HCT116 (cell line): ENCODE measurements at regions not wholly inside any gene's neighbourhood (a gene's known extent, or its start where the extent isn't known, plus 50 kb on each side); places are given as distances from the start of the nearest gene placed in this dataset.

ENCODE experiments used
- ATAC-seq: fragments of 200-7000 bp; cut with Tn5 transposase; 2 replicates; pipeline ENCODE4 v1.9.1; 2020; ENCODE audit warnings: mild to moderate bottlenecking, moderate library complexity
- BruUV-seq: library from RNA; stranded (reverse); fragments of 400-500 nt; replicated peaks from 2 replicates; lab custom pipeline; 2021; lab: Mats Ljungman, UMichigan
- CTCF ChIA-PET: fragments of 300-600 bp; sonication (Branson Sonifier 250); formaldehyde crosslinking; loops from one replicate; lab custom pipeline; 2021; ENCODE audit warnings: antibody characterized with exemption; lab: Charles Lee
- POLR2A ChIA-PET: fragments of 300-600, 350-600 bp; sonication (Branson Sonifier 250); formaldehyde crosslinking; loops from one replicate; lab custom pipeline; 2021; ENCODE audit warnings: antibody characterized with exemption; lab: Charles Lee
- RAD21 ChIA-PET, 2 experiments: fragments of 300-600 bp; sonication (Branson Sonifier 250); formaldehyde crosslinking; loops; one replicate each; lab custom pipeline; 2023; ENCODE audit warnings: low total read pairs in 2 of 2; ENCODE audit not compliant: uncharacterized antibody in 2 of 2, unreplicated experiment in 2 of 2, low non-redundant PET in 1 of 2; lab: Charles Lee
- DNase-seq: peaks from one replicate; pipeline ENCODE4 v3.0.0-alpha.2; 2010; ENCODE audit warnings: low read depth, low spot score
- H2AFZ ChIP-seq: fragments of 200-600 bp; shearing (Covaris generic), sonication (generic); 2 replicates; pipeline ENCODE4 v1.6.1; 2017; ENCODE audit warnings: low read depth, mixed run types, mixed read lengths, antibody characterized with exemption, low read length; ENCODE audit not compliant: poor library complexity, severe bottlenecking
- H3K27ac ChIP-seq: 2 replicates; pipeline ENCODE4 v1.5.1; 2012; ENCODE audit warnings: low read depth, low read length
- H3K27me3 ChIP-seq: fragments of 200-600 bp; sonication (generic); 2 replicates; pipeline ENCODE4 v1.6.1; 2016; ENCODE audit warnings: mixed run types, low read length, mixed read lengths; ENCODE audit not compliant: insufficient read depth
- H3K36me3 ChIP-seq, 2 experiments: fragments of 200-500 bp in 1 of 2; fragments of 200-600 bp in 1 of 2; sonication (Bioruptor generic) in 1 of 2; sonication (generic) in 1 of 2; 2 replicates each; pipeline versions ENCODE4 v1.5.1 to v1.6.1; 2014 to 2016; ENCODE audit warnings: low read length in 2 of 2, inconsistent platforms in 1 of 2, mixed read lengths in 1 of 2, mixed run types in 1 of 2; ENCODE audit not compliant: insufficient read depth in 2 of 2, control insufficient read depth in 1 of 2
- H3K4me1 ChIP-seq, 2 experiments: fragments of 200-600 bp in 1 of 2; sonication (generic) in 1 of 2; 2 replicates each; pipeline versions ENCODE4 v1.5.1 to v1.6.1; 2012 to 2017; ENCODE audit warnings: low read length in 2 of 2, inconsistent platforms in 1 of 2, mild to moderate bottlenecking in 1 of 2, mixed read lengths in 1 of 2, mixed run types in 1 of 2, moderate library complexity in 1 of 2; ENCODE audit not compliant: insufficient read depth in 2 of 2, control insufficient read depth in 1 of 2
- H3K4me2 ChIP-seq: fragments of 200-600 bp; sonication (generic); 2 replicates; pipeline ENCODE4 v1.6.1; 2017; ENCODE audit warnings: mixed run types, low read length, mixed read lengths
- H3K4me3 ChIP-seq, 2 experiments: fragments of 200-600 bp in 1 of 2; sonication (generic) in 1 of 2; replicated peaks in 1 of 2; 2 replicates each; pipeline ENCODE4 v1.5.1; 2011 to 2016; ENCODE audit warnings: low read length in 2 of 2, control low read depth in 1 of 2, low read depth in 1 of 2, mild to moderate bottlenecking in 1 of 2, mixed read lengths in 1 of 2, mixed run types in 1 of 2
- H3K79me2 ChIP-seq: fragments of 200-600 bp; sonication (generic); 2 replicates; pipeline ENCODE4 v1.6.1; 2017; ENCODE audit warnings: mild to moderate bottlenecking, mixed run types, low read length, moderate library complexity, mixed read lengths; ENCODE audit not compliant: insufficient read depth
- H3K9ac ChIP-seq: fragments of 200-600 bp; sonication (generic); 2 replicates; pipeline ENCODE4 v1.6.1; 2016; ENCODE audit warnings: low read length, mixed read lengths
- H3K9me2 ChIP-seq: fragments of 200-600 bp; sonication (generic), shearing (Covaris generic); 2 replicates; pipeline ENCODE4 v1.6.1; 2017; ENCODE audit warnings: mixed run types, mild to moderate bottlenecking, moderate library complexity; ENCODE audit not compliant: insufficient read depth
- H3K9me3 ChIP-seq, 2 experiments: fragments of 200-500 bp in 1 of 2; fragments of 200-600 bp in 1 of 2; sonication (Bioruptor generic) in 1 of 2; sonication (generic) in 1 of 2; 2 replicates each; pipeline ENCODE4 v1.6.1; 2014 to 2017; ENCODE audit warnings: low read length in 2 of 2, mixed read lengths in 2 of 2, inconsistent platforms in 1 of 2, low read depth in 1 of 2, mild to moderate bottlenecking in 1 of 2, mixed run types in 1 of 2, moderate library complexity in 1 of 2; ENCODE audit not compliant: control insufficient read depth in 1 of 2, insufficient read depth in 1 of 2
- H4K20me1 ChIP-seq: fragments of 200-600 bp; sonication (generic), shearing (Covaris generic); 2 replicates; pipeline ENCODE4 v1.6.1; 2017; ENCODE audit warnings: mixed run types, mild to moderate bottlenecking, moderate library complexity; ENCODE audit not compliant: insufficient read depth
- CBX3 ChIP-seq: IDR thresholded peaks from 2 replicates; pipeline ENCODE4 v1.6.1; 2012; ENCODE audit warnings: low read depth
- CEBPB ChIP-seq: IDR thresholded peaks from 2 replicates; pipeline ENCODE4 v1.6.1; 2012; ENCODE audit warnings: low read depth
- CTCF ChIP-seq, 3 experiments: fragments of 200-600 bp in 1 of 3; sonication (generic) in 1 of 3; IDR thresholded peaks in 2 of 3; conservative IDR thresholded peaks in 1 of 3; 2 replicates each; pipeline ENCODE4 v1.5.1; 2012 to 2017; ENCODE audit warnings: low read depth in 2 of 3, low read length in 2 of 3, antibody characterized with exemption in 1 of 3, borderline replicate concordance in 1 of 3, control low read depth in 1 of 3, mild to moderate bottlenecking in 1 of 3, mixed read lengths in 1 of 3, mixed run types in 1 of 3, moderate library complexity in 1 of 3; ENCODE audit not compliant: insufficient read depth in 1 of 3
- EGR1 ChIP-seq: IDR thresholded peaks from 2 replicates; pipeline ENCODE4 v1.6.1; 2012; ENCODE audit warnings: low read depth
- ELF1 ChIP-seq: IDR thresholded peaks from 2 replicates; pipeline ENCODE4 v1.6.1; 2012; ENCODE audit warnings: low read depth, borderline replicate concordance
- EZH2 ChIP-seq: fragments of 200-600 bp; sonication (generic); IDR thresholded peaks from 2 replicates; pipeline ENCODE4 v1.6.1; 2017; ENCODE audit warnings: antibody characterized with exemption, mixed run types
- EZH2phosphoT487 ChIP-seq: fragments of 200-600 bp; IDR thresholded peaks from 2 replicates; pipeline ENCODE4 v1.6.1; 2018; ENCODE audit warnings: antibody characterized with exemption, borderline replicate concordance
- FOSL1 ChIP-seq: IDR thresholded peaks from 2 replicates; pipeline ENCODE4 v1.6.1; 2012; ENCODE audit warnings: low read depth
- JUND ChIP-seq: IDR thresholded peaks from 2 replicates; pipeline ENCODE4 v1.6.1; 2012
- MAX ChIP-seq: IDR thresholded peaks from 2 replicates; pipeline ENCODE4 v1.6.1; 2012
- POLR2A ChIP-seq: IDR thresholded peaks from 2 replicates; pipeline ENCODE4 v1.7.0; 2011; ENCODE audit warnings: borderline replicate concordance; ENCODE audit not compliant: insufficient read depth, insufficient read length; ENCODE audit errors: extremely low read depth
- POLR2AphosphoS5 ChIP-seq: IDR thresholded peaks from 2 replicates; pipeline ENCODE4 v1.6.1; 2011; ENCODE audit warnings: mild to moderate bottlenecking, low read depth, low read length, moderate library complexity
- RAD21 ChIP-seq: IDR thresholded peaks from 2 replicates; pipeline ENCODE4 v1.6.1; 2012; ENCODE audit warnings: low read depth, mild to moderate bottlenecking
- REST ChIP-seq: IDR thresholded peaks from 2 replicates; pipeline ENCODE4 v1.6.1; 2012; ENCODE audit warnings: low read depth
- SIN3A ChIP-seq: IDR thresholded peaks from 2 replicates; pipeline ENCODE4 v1.6.1; 2012; ENCODE audit warnings: low read depth
- TCF7L2 ChIP-seq: IDR thresholded peaks from 2 replicates; pipeline ENCODE4 v1.7.0; 2011; ENCODE audit warnings: borderline replicate concordance, inconsistent platforms; ENCODE audit not compliant: insufficient read depth, insufficient read length; ENCODE audit errors: extremely low read depth
- YY1 ChIP-seq: IDR thresholded peaks from 2 replicates; pipeline ENCODE4 v1.6.1; 2011; ENCODE audit warnings: low read length, low read depth, moderate library complexity, mild to moderate bottlenecking; ENCODE audit not compliant: insufficient replicate concordance; ENCODE audit errors: extremely low read depth
- ZBTB33 ChIP-seq: IDR thresholded peaks from 2 replicates; pipeline ENCODE4 v1.6.1; 2011; ENCODE audit warnings: mild to moderate bottlenecking, low read length, moderate library complexity; ENCODE audit not compliant: insufficient replicate concordance; ENCODE audit errors: extremely low read depth
- ZFX ChIP-seq: fragments of 450-650 bp; IDR thresholded peaks from 2 replicates; pipeline ENCODE4 v1.6.1; 2017
- ZNF274 ChIP-seq: fragments of 200-500 bp; sonication (Bioruptor generic); IDR thresholded peaks from 2 replicates; pipeline ENCODE4 v1.6.1; 2014; ENCODE audit warnings: mild to moderate bottlenecking, low read depth, low read length, inconsistent platforms
- intact Hi-C: fragments of 100-400 bp; cut with micrococcal nuclease; formaldehyde crosslinking; loops from 2 replicates; pipeline ENCODE4 v1.10.0; 2022

GRCh38 chr16:54564841-54565240, 278.3 kb upstream of the IRX3 start:
- Histone ChIP-seq H3K4me1 (no peaks in the 10 kb centered on the region), H3K9me3 (no peaks in the 10 kb centered on the region), H3K36me3 (no peaks in the 10 kb centered on the region), H2AFZ (no peak overlapping the region), H3K9ac (no peak overlapping the region), H3K4me3 (no peak overlapping the region), H3K27me3 (peaks cover 4% of the 10 kb centered on the region; the same call in 1 of the 2 replicates), H4K20me1 (no peaks in the 10 kb centered on the region), H3K27ac (no peak overlapping the region), H3K9me2 (no peaks in the 10 kb centered on the region), H3K4me2 (no peak overlapping the region), H3K79me2 (no peaks in the 10 kb centered on the region)
- CTCF ChIA-PET: no interaction called here
- ATAC-seq: no peak
- no peak for TF ChIP-seq ZNF274
- no peak for TF ChIP-seq REST
- TF ChIP-seq RAD21: no peak
- TF ChIP-seq POLR2AphosphoS5: no peak
- TF ChIP-seq ZFX: no peak
- TF ChIP-seq EZH2phosphoT487: no peak
- TF ChIP-seq ZBTB33: no peak
- TF ChIP-seq CEBPB: no peak
- no peak for TF ChIP-seq ELF1
- no peak for TF ChIP-seq EZH2
- TF ChIP-seq JUND: no peak
- TF ChIP-seq MAX: no peak
- no peak for TF ChIP-seq YY1
- no peak for TF ChIP-seq POLR2A
- TF ChIP-seq SIN3A: no peak
- no peak for TF ChIP-seq CTCF (IDR thresholded peaks at IDR 0.05 in 2 of 3, conservative IDR thresholded peaks at IDR 0.05 in 1 of 3; ENCODE audit: borderline replicate concordance in 1 of 3, insufficient read depth in 1 of 3, low read depth in 2 of 3, low read length in 2 of 3)
- no peak for TF ChIP-seq CBX3
- TF ChIP-seq TCF7L2: no peak
- no peak for TF ChIP-seq FOSL1
- no peak for TF ChIP-seq EGR1
- RAD21 ChIA-PET: no interaction called here
- intact Hi-C loops: no loop called here
- POLR2A ChIA-PET: no interaction called here
- DNase-seq: no peak
- no TSS peak for BruUV-seq
